HS-27A (cell line): ENCODE measurements at regions not wholly inside any gene's neighbourhood (a gene's known extent, or its start where the extent isn't known, plus 50 kb on each side); places are given as distances from the start of the nearest gene placed in this dataset.
"Not testable (repeated sequence)": the region's sequence is repeated elsewhere in the genome, so short reads cannot be mapped to it uniquely, and the experiment has no call there.

Experiments
- DNase-seq: peaks from one replicate; pipeline ENCODE4 v3.0.0-alpha.2; 2012; ENCODE audit warnings: low read depth, missing footprints

GRCh38 chr5:159644053-159644452 is 272.2 kb upstream of the ADRA1B start:
- no peak for DNase-seq

- no peak for DNase-seq
Observed at GRCh38 chr5:159645179-159645846, 271.0 kb upstream of the ADRA1B start.

GRCh38 chr5:159650803-159651202 is 265.5 kb upstream of the ADRA1B start:
- DNase-seq: no peak

- no peak for DNase-seq
Observed at GRCh38 chr5:159655757-159656409, 260.4 kb upstream of the ADRA1B start.

GRCh38 chr5:159657298-159657697 is 259.0 kb upstream of the ADRA1B start:
- no peak for DNase-seq

- no peak for DNase-seq
Observed at GRCh38 chr5:159657771-159658170, 258.5 kb upstream of the ADRA1B start.

GRCh38 chr5:159658266-159658925 is 257.9 kb upstream of the ADRA1B start:
- no peak for DNase-seq

GRCh38 chr5:159660401-159660800 is 255.9 kb upstream of the ADRA1B start:
- DNase-seq: no peak

GRCh38 chr5:159663986-159664385 is 252.3 kb upstream of the ADRA1B start:
- no peak for DNase-seq

- DNase-seq: no peak
Observed at GRCh38 chr5:159667286-159667685, 249.0 kb upstream of the ADRA1B start.

- no peak for DNase-seq
Observed at GRCh38 chr5:159668556-159668955, 247.7 kb upstream of the ADRA1B start.

GRCh38 chr5:159669559-159669958 is 246.7 kb upstream of the ADRA1B start:
- DNase-seq: no peak

- DNase-seq: no peak
Observed at GRCh38 chr5:159671886-159672285, 244.4 kb upstream of the ADRA1B start.

- DNase-seq: no peak
Observed at GRCh38 chr5:159673538-159673937, 242.7 kb upstream of the ADRA1B start.

- no peak for DNase-seq
Observed at GRCh38 chr5:159678657-159679392, 237.5 kb upstream of the ADRA1B start.

GRCh38 chr5:159680095-159680494 is 236.2 kb upstream of the ADRA1B start:
- DNase-seq: no peak

- DNase-seq: no peak
Observed at GRCh38 chr5:159681661-159682060, 234.6 kb upstream of the ADRA1B start.

GRCh38 chr5:159682623-159683022 is 233.7 kb upstream of the ADRA1B start:
- no peak for DNase-seq

GRCh38 chr5:159687892-159688291 is 228.4 kb upstream of the ADRA1B start:
- not testable (repeated sequence) for DNase-seq

- DNase-seq: no peak
Observed at GRCh38 chr5:159695741-159696294, 220.5 kb upstream of the ADRA1B start.

- DNase-seq: no peak
Observed at GRCh38 chr5:159697530-159697929, 218.8 kb upstream of the ADRA1B start.

- DNase-seq: no peak
Observed at GRCh38 chr5:159698322-159698721, 218.0 kb upstream of the ADRA1B start.
